ENCODE measurements at regions not wholly inside any gene's neighbourhood (a gene's known extent, or its start where the extent isn't known, plus 50 kb on each side); places are given as distances from the start of the nearest gene placed in this dataset.

- no peaks in the 10 kb centered on the region for H4K20me1 ChIP-seq (ENCODE audit: insufficient read depth)
- H3K4me2 ChIP-seq (ENCODE audit: low read length): peak overlapping the region; percentile 1
- no peaks in the 10 kb centered on the region for H3K9me3 ChIP-seq (ENCODE audit: low read length)
- no peak overlapping the region for H3K9ac ChIP-seq (ENCODE audit: low read length)
- no peaks in the 10 kb centered on the region for H3K79me2 ChIP-seq (replicated peaks; ENCODE audit: insufficient read depth, low read length)
- TF ChIP-seq POLR2AphosphoS5 (IDR thresholded peaks at IDR 0.05) (no peak), RAD21 (conservative IDR thresholded peaks at IDR 0.05) (no peak), MXI1 (conservative IDR thresholded peaks at IDR 0.05; ENCODE audit: poor library complexity, severe bottlenecking) (no peak), EZH2 (IDR thresholded peaks at IDR 0.05; ENCODE audit: borderline replicate concordance, insufficient read depth, low read length, poor library complexity, severe bottlenecking) (no peak), TAF1 (IDR thresholded peaks at IDR 0.05; ENCODE audit: low read depth) (no peak), CTCF (IDR thresholded peaks at IDR 0.05; ENCODE audit: poor library complexity, severe bottlenecking) (no peak), REST (IDR thresholded peaks at IDR 0.05; ENCODE audit: borderline replicate concordance) (no peak), EP300 (conservative IDR thresholded peaks at IDR 0.05; ENCODE audit: poor library complexity, severe bottlenecking) (no peak), SMC3 (conservative IDR thresholded peaks at IDR 0.05; ENCODE audit: poor library complexity) (no peak)
- no peaks in the 10 kb centered on the region for H3K27me3 ChIP-seq (ENCODE audit: insufficient read depth, low read depth, low read length)
- H3K27ac ChIP-seq (ENCODE audit: low read length): no peak overlapping the region
- H2AFZ ChIP-seq (ENCODE audit: low read depth, low read length): no peak overlapping the region
- H3K36me3 ChIP-seq (ENCODE audit: insufficient read depth, low read length): no peaks in the 10 kb centered on the region
- H3F3A ChIP-seq (ENCODE audit: insufficient read depth, low read length, poor library complexity, severe bottlenecking): no peaks in the 10 kb centered on the region
- H3K9me2 ChIP-seq (ENCODE audit: insufficient read depth, low read length): no peaks in the 10 kb centered on the region
- no peak overlapping the region for H3K4me3 ChIP-seq (ENCODE audit: low read length)
Observed at GRCh38 chr15:91408476-91409076, 308.5 kb downstream of the SV2B start.

- peak overlapping the region; percentile 1 for H3K4me2 ChIP-seq (ENCODE audit: low read length)
- H3K27me3 ChIP-seq (ENCODE audit: insufficient read depth, low read depth, low read length): no peaks in the 10 kb centered on the region
- no peak overlapping the region for H3K9ac ChIP-seq (ENCODE audit: low read length)
- no peak overlapping the region for H3K27ac ChIP-seq (ENCODE audit: low read length)
- H2AFZ ChIP-seq (ENCODE audit: low read depth, low read length): no peak overlapping the region
- no peaks in the 10 kb centered on the region for H3K9me3 ChIP-seq (ENCODE audit: low read length)
- no peaks in the 10 kb centered on the region for H3K9me2 ChIP-seq (ENCODE audit: insufficient read depth, low read length)
- H4K20me1 ChIP-seq (ENCODE audit: insufficient read depth): no peaks in the 10 kb centered on the region
- no peaks in the 10 kb centered on the region for H3F3A ChIP-seq (ENCODE audit: insufficient read depth, low read length, poor library complexity, severe bottlenecking)
- H3K36me3 ChIP-seq (ENCODE audit: insufficient read depth, low read length): no peaks in the 10 kb centered on the region
- H3K79me2 ChIP-seq (replicated peaks; ENCODE audit: insufficient read depth, low read length): no peaks in the 10 kb centered on the region
- no peak overlapping the region for H3K4me3 ChIP-seq (ENCODE audit: low read length)
- no peak for TF ChIP-seq EP300 (conservative IDR thresholded peaks at IDR 0.05; ENCODE audit: poor library complexity, severe bottlenecking)
- TF ChIP-seq SMC3 (conservative IDR thresholded peaks at IDR 0.05; ENCODE audit: poor library complexity): no peak
- no peak for TF ChIP-seq POLR2AphosphoS5 (IDR thresholded peaks at IDR 0.05)
- TF ChIP-seq CTCF (IDR thresholded peaks at IDR 0.05; ENCODE audit: poor library complexity, severe bottlenecking): no peak
- no peak for TF ChIP-seq REST (IDR thresholded peaks at IDR 0.05; ENCODE audit: borderline replicate concordance)
- TF ChIP-seq MXI1 (conservative IDR thresholded peaks at IDR 0.05; ENCODE audit: poor library complexity, severe bottlenecking): no peak
- TF ChIP-seq TAF1 (IDR thresholded peaks at IDR 0.05; ENCODE audit: low read depth): no peak
- no peak for TF ChIP-seq EZH2 (IDR thresholded peaks at IDR 0.05; ENCODE audit: borderline replicate concordance, insufficient read depth, low read length, poor library complexity, severe bottlenecking)
- no peak for TF ChIP-seq RAD21 (conservative IDR thresholded peaks at IDR 0.05)
Observed at GRCh38 chr15:91409387-91409786, 309.3 kb downstream of the SV2B start.
